IMR-90 (cell line): ENCODE measurements at regions not wholly inside any gene's neighbourhood (a gene's known extent, or its start where the extent isn't known, plus 50 kb on each side); places are given as distances from the start of the nearest gene placed in this dataset.

Experiments used
- FOS ChIP-seq: fragments of 150-350 bp; IDR thresholded peaks from 2 replicates; pipeline ENCODE4 v1.6.1; 2016; ENCODE audit warnings: low read depth, low read length
- POLR2A ChIP-seq: IDR thresholded peaks from 2 replicates; pipeline ENCODE4 v1.6.1; 2012; ENCODE audit warnings: mild to moderate bottlenecking, low read depth, low read length
- TF ChIP-seq, protein P1 (sequence below): conservative IDR thresholded peaks from 2 replicates; pipeline ENCODE4 v1.5.1; 2012; ENCODE audit warnings: mild to moderate bottlenecking, low read depth, low read length, improper control_type of control experiment

DNA sequence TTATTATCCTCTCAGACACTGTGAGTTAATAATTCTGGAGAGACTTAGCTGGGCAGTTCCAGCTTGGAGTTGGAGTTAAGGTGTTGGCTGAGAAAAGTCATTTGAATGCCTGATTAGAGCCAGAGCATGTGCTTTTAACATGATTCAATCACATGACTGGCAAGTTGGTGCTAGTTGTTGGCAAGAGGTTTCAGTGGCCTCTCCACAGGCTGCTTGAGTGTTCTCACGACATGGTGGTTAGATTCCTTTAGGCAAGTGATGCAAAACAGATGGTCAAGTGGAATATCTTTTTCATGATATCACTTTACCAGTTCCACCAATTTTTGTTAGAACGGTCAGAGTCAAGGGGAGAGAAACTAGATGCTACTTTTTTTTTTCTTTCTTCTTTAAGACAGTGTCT is 262.7 kb upstream of the FN1 start:
- TF ChIP-seq, protein P1, sequence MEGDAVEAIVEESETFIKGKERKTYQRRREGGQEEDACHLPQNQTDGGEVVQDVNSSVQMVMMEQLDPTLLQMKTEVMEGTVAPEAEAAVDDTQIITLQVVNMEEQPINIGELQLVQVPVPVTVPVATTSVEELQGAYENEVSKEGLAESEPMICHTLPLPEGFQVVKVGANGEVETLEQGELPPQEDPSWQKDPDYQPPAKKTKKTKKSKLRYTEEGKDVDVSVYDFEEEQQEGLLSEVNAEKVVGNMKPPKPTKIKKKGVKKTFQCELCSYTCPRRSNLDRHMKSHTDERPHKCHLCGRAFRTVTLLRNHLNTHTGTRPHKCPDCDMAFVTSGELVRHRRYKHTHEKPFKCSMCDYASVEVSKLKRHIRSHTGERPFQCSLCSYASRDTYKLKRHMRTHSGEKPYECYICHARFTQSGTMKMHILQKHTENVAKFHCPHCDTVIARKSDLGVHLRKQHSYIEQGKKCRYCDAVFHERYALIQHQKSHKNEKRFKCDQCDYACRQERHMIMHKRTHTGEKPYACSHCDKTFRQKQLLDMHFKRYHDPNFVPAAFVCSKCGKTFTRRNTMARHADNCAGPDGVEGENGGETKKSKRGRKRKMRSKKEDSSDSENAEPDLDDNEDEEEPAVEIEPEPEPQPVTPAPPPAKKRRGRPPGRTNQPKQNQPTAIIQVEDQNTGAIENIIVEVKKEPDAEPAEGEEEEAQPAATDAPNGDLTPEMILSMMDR: no peak
- TF ChIP-seq FOS (no peak), POLR2A (no peak)
